GM19397 (cell line): ENCODE measurements at regions not wholly inside any gene's neighbourhood (a gene's known extent, or its start where the extent isn't known, plus 50 kb on each side); places are given as distances from the start of the nearest gene placed in this dataset.
"Not testable (repeated sequence)": the region's sequence is repeated elsewhere in the genome, so short reads cannot be mapped to it uniquely, and the experiment has no call there.

Source experiments
- ATAC-seq: cut with Tn5 transposase; IDR thresholded peaks from one replicate; pipeline ENCODE4 v1.9.1; 2021; ENCODE audit warnings: mild to moderate bottlenecking, moderate library complexity; ENCODE audit not compliant: unreplicated experiment

DNA sequence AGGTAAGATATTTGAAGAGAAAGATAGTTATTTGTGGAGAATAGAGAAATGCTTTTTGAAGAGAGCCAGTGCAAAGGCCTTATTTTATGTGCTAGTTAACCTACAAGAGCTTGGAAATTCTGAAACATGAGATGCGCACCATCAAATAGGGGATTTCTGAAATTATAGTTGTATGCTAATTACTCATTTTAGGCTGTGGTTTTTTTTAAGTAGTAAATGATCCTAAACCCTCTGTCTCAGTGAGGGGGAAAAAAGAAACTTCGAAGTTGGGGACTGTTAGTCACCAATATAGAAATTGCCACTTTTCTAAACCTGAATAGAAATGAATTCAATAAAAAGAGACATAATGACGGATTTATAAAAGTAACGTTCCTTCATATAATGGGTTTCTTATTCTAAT lies 119.3 kb upstream of the MDFIC start:
- ATAC-seq, result no peak

DNA sequence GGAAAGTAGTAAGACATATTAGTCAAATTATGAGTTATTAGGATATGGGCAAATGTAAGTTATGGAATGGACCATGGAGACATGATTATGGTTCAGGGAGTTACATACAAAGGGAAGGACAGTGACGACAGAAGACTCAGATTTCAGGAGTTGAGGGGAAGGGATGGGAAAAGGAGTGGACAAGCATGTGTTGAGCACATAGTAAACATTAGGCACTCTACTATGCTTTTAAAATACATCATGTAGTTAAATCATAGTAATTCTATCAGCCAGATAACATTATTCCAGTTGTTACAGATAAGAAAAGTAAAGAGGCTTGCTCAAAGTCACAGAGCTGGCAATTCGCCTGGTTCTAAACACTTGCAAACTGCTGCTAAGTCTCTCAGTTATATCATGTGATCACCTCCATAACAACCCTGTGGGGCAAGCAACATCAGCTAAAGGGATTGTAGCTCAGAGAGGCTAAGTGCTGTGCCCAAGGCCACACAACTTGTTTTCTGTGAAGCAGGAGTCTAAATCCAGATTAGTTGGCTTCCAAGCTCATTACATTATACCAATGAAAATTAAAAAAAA lies 115.2 kb upstream of the MDFIC start:
- no peak for ATAC-seq

DNA sequence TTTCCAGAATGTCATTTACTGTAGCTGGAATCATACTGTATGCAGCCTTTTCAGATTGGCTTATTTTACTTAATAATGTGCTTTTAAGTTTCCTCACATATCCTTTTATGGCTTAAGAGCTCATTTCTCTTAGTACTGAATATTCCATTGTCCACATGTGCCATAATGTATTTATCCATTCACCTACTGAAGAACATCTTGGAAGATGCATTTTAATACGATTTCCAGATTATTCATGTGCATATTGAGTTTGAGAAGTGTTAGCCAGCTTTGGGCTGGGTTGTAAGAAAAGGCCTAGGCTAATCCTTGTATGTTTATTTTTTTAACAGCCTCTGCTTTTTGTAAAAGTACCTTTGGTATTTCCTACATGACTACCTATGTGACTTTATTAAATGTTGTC lies 109.3 kb upstream of the MDFIC start:
- no peak for ATAC-seq

DNA sequence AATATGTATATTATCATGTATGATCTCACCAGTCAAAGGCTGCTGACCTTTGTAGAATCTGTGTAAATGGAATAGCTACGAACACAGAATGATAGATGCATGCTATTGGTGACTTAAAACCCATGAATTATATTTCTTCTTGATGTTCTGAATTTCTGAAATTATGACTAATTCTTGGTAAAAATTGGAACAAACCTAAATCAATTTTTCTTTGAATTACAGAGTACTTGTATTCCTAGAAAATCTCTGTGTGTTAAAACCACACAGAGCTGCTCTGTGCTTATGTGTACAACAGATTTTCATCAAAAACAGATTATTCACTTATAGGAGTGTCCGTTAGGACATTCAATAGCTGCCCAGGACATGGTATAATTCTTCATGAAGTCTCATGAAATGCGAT lies 108.3 kb upstream of the MDFIC start:
- ATAC-seq, result no peak

DNA sequence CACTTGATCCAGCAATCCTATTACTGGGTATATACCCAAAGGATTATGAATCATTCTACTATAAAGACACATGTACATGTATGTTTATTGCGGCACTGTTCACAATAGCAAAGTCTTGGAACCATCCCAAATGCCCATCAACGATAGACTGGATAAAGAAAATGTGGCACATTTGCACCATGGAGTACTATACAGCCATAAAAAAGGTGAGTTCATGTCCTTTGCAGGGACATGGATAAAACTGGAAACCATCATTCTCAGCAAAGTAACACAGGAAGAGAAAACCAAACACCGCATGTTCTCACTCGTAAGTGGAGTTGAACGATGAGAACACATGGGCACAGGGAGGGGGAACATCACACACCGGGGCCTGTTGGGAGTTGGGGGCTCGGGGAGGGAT lies 104.9 kb upstream of the MDFIC start:
- not testable (repeated sequence) for ATAC-seq

DNA sequence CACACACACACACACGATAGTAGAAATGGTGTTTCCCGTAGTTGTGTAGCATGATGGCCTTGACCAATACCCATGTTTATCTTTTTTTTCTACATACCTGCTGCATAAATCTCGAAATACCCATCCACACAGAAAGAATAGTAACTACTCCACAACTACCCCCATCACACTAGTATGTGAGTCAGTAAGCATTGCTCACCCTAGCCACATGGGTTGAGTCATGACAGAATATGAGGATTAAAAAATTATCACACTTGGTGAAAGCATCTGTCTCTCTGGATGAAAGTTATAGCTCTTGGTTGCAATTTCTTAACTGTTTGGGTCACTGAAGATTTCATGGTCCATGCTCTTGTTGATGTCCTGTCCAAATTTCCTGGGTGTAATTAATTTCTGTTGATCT lies 103.4 kb upstream of the MDFIC start:
- no peak for ATAC-seq

DNA sequence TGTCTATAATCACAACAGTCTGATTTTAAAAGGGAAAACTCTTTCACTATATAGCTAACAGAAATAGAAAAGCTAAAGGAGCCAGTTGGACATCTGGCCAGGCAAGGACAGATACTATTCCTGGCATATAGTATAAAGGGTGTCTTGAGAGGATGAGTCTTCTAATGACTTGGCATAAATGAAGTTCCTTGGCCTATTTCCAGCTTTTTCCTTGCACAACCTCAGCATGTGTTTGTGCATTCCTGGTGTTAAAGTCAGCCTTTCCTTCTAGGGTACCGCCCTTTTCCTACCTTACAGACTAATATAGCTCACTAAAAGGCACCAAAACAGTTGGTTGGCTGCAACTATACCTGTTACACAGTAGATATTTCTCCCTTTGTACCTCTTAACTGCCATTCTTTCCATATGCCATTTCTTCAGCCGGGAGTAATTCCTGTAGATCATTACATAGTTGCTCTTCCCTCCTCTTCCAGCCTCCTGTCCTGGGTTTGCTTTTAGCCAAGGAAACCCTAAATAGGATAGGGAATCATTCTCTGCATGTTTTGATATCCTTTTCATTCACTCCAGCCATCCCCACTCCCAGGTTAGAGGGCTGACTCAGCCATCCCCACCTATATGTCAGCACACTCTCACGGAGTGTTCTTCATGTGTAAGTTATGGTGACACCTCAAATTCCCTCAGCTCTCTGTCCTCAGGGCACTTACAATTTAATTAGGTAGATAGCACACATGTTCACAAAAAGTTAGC lies 102.1 kb upstream of the MDFIC start:
- no peak for ATAC-seq

DNA sequence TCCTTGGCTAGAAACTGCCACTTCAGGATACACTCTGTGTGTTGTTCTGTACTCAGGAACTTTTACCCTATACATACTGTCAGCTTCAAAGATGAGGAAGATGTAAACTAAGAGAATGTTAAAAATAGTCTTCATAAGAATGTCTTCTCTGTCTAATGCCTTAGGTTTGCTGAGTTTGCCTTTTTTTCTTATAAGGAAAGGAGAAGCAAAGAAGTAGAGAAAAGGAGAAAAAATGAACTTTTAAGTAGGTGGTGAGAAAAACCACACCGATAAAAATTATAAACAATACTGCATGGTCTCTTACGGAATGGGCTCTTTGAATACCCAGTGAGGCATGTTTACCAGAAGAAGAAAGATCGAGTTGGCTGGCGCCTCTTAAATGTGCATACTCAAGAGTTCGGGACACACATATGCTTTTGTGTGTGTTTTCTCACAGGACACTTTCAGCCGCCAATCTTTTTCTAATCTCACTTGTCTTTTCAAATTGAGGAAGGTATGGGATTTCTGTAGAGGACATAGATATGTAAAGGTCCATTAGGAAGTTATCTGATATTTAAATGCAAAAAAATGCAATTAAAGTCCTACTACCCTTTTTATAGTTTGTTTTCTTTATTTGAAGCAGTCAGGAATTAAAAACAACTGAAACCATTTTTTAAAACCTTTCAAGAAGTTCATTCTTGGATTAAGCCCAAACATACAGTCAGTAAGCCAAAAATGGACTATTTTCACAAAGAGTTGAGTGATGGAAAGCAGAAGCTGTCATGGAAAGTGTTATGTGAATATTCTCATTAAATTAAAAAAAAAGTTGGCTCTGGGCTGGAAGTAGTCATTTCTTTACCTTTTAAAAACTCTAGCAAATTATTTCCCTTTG lies 100.6 kb upstream of the MDFIC start:
- ATAC-seq, result no peak

DNA sequence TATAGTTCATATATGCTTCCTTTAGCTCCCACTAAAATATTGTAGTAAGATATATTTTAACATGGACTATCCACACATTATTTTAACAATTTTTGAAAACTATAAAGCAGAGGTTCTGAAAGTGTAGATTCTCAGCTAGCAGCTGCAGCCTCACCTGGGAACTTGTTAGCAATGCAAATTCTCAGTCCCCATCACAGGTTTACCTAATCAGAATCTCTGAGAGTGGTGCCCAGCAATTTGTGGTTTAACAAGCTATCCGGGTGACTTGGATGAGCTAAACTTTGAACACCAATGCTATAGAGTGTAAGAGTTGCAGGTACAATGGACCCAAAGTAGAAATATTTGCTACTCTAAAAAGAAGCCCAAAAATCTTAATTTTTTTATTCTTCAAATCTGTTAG lies 99.8 kb upstream of the MDFIC start:
- ATAC-seq, result no peak

DNA sequence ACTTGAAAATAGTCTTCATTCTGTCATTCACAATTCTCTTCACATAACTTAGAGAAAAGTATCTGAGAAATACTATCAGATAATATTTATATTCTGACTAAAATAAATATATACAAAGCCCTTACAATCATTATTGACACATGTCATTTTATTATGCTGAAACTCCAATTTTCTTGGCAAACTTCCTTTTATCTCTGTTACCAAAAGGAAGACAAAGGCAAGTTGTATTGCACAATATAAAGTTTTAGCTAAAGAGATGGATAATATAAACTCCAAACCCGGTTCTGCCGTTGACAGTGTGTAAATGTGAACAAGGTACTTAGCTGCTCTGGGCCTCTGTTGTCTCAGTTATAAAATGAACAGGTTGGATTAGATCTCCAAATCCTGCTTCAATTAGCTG lies 99.0 kb upstream of the MDFIC start:
- ATAC-seq, result no peak

DNA sequence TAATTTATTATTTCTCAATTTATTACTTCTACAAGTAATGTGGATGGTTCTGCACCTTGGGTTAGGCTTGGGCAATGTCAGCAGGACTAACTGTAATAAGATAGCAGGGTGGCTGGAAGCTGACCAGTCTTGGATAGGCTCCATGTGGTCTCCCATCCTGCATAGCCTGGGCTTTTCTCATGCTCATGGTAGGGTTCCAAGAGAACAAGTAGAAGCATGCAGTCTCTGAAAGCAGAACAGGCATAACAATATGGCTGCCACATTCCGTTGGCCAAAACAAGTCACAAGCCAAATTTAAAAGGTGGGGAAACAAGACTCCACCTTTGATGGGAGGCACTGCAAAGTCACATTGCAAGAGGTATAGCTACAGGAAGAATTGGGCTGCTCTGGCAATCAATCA lies 98.6 kb upstream of the MDFIC start:
- ATAC-seq, result no peak

DNA sequence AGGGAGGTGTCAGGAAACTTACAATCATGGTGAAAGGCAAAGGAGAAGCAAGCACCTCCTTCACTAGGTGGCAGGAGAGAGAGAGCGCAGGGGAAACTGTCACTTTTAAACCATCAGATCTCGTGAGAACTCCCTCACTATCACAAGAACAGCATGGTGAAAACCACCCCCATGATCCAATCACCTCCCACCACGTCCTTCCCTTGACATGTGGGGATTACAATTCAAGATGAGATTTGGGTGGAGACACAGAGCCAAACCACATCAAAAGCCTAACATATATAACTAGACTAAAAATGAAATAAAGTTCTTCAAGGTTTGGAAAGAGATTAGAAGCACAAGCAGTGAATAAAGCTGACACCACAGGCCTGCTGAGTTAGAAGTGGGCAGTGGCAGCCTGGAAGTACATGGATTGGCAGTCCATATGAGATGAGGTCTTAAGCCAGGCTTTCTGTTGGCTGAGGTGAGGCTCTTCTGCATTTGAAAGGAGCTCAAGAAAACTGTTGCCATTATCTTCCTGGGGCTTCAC lies 96.4 kb upstream of the MDFIC start:
- ATAC-seq, result no peak

DNA sequence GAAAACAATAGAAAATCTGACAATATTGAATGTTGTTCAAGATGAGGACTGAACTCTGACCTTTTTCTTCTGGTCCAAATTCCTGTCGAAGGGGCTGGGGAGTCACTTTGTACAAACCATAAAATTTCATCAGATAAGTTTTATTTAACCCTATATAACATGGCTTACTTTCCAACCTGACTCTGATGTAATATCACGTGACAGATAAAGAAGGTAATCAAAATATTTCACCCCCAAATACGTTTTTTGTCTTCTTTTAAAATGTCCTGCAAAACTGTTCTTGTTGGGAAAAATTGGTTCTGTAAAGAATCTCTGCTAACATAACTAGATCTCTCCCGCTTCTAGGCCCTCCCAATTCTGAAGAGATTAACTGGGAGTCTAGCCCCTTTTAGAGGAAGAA lies 90.9 kb upstream of the MDFIC start:
- no peak for ATAC-seq

DNA sequence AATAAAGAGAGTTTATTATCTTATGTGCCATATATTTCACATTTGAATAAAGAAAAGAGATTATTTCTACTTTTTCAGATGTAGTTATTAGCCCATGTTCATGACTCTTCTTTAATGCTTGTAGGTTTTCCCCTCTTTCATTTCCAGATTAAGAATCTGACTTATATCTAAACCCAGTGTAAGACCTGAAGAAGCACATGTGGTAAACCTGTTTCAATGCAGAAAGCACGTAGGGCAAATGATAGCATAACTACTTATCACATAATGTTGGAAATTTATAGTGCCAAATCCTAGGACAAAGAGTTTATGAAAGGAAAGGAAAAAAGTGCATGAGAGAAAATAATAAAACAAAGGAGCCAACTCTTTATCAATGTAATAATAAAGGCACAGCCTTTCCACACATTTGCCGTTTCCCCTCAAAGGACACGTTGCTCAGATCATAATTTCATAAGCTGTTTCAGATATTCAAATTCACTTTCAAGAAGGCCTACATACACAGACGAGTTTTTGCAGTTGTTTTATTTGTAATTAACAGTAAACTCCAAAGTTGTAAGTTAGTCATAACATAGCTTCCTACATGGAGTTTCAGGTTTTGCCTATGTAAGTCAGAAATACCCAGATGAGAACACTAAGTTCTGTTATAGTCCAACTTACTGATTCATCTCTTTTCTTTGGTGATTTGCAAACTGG lies 88.8 kb upstream of the MDFIC start:
- peak; percentile 72 for ATAC-seq

DNA sequence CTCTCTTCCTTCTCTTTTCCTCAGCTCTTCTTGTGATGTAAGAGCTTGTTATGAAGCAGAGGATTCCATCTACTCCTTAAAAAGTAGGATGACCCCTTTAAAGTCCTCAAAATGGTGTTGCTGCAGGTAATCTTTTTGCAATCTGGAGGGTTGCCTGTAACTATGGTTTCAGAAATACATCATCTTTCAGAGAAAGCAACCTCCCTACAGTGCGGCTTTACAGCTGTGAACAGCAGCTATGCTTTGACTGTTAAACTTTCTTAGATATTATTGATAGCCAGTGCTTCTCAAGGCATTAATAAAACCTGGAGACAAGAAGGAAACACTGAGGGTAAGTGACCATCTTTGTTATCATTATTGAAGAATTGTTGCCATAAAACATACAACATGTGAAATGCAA lies 86.6 kb upstream of the MDFIC start:
- ATAC-seq, result no peak

DNA sequence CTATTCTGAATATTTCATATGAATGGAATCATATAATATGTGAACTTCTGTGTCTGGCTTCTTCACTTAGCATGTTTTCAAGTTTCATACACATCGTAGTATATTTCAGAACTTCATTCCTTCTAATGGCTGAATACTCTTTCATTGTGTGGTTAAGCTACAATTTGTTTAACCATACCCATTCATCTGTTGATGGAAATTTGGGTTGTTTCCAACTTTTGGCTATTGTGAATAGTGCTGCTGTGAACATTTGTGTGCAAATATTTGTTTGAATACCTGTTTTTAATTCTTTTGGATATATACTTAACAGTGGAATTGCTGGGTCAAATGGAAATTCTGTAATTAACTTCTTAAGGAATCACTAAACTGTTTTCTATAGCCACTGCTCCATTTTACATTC lies 86.0 kb upstream of the MDFIC start:
- ATAC-seq, result no peak

DNA sequence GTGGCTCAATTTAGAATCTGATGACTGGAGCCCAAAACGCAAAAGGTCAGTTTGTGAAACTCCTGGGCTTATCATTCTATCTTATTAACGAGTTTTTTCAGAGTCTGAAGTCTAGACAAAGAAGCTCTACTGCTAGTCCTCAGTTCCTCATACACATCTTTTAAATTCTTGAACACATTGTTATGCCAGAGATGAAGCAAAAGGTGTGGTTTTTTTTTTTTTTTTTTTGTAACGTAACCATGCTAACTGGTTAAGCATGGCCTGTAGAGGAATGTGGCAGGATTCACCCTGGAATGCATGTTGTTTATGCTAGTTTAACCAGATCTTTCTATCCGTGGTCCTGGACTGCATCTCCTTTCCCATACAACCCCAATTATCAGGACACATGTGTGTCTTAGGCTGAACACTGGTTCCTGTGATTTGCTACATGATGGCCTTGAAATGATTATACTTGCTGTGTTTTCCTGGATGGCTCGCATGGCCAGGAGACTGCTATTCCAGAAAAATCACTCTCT lies 79.3 kb upstream of the MDFIC start:
- ATAC-seq, result no peak

DNA sequence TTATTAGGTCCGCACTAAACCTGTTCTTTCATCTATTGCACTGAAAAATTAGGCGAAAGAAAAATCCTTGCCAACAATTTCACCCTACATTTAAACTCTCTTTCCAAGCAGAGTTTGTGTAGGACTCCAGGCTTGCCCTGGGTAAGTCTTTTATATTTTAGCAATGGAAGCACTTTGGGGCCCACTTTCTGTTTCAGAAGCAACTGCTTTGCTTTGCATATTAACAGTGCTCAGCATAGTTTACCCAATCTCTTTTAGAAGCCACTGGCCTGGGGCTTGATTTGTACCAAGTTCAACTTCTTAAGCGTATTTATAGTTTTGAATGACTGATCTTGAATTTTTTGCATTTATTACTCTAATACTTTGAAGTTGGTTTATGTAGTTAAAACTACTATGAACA lies 78.8 kb upstream of the MDFIC start:
- ATAC-seq, result no peak

DNA sequence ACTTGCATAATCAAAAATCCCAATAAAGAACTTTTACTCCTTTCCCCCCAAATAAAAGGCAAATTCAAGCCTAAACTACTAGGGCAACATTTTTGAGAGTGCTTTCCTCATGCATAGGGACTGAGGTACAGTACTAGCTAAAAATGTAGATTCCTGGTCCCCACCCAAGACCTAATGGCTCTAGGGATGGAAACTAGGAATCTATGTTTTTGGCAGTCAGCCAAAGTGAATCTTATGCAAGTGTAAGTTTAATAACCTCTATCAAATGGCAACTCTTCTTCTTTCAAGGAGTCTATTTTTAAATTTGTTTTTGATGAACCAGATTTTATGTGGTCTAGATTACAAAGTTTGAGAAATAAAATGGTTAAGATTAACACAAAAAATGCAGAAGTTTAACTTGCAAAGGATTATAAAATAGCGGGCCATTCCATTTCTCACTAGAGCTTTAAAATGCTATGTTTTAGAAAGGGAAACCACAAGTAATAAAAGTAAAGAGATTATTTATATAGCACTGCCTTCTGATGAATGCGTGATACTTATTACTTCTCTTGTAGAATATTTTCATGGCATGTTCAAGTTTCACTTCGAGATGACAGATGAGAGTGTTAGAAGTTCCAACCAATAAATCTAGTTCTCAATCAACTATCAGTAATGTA lies 70.4 kb upstream of the MDFIC start:
- ATAC-seq, result no peak

DNA sequence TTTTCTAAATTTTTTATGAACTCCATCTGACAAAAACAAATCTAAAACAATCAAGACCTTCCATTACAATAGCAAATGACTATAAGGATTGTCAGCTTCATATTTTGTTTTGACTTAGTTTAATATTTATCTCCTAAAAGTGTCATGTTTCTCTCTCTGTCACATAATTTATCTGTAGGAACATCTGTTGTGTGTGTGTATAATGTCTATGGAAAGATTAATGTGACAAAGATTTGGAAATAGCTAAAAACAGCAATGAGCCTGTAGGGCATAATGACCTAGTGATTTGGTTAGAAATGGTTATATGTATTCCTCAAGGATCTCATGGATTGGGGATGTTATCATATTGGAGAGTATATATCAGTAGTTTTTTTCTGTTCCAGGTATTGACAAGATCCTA lies 69.6 kb upstream of the MDFIC start:
- ATAC-seq, result no peak

DNA sequence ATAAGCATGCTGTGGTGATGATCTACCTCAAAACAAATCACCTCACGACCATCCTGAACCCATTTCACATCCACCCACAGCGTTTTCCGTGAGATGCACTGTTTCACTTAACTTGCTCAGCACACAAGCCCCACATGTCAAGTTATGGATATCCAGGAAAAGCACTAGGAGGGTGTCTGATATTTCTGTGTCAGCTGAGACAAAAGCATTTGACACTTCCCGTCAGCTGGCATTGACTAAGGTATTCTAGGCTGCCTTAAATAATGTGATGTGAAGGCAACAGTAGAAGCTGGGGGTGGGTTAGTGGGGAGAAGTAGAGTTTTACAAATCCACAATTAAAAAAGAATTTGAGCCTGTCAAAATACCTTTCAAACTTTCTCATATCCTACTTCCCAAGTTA lies 68.7 kb upstream of the MDFIC start:
- ATAC-seq, result no peak
